Heart right ventricle (tissue), 16 donors: ENCODE measurements at regions not wholly inside any gene's neighbourhood (a gene's known extent, or its start where the extent isn't known, plus 50 kb on each side); places are given as distances from the start of the nearest gene placed in this dataset.

ENCODE experiments used
- ATAC-seq, 8 donors: fragments of 200-7000 bp; cut with Tn5 transposase; one replicate each; pipeline ENCODE4 v1.9.1; 2020; ENCODE audit warnings: mild to moderate bottlenecking in 8 of 8, moderate library complexity in 8 of 8, moderate number of reproducible peaks in 1 of 8
- DNase-seq, 2 donors: peaks; one replicate each; pipeline ENCODE4 v3.0.0-alpha.2; 2020
- H3K27ac ChIP-seq, 10 donors: fragments of 200-600 bp; sonication (generic) in 2 of 10; one replicate each; pipeline versions ENCODE4 v1.5.0 to v1.8.0; 2020 to 2022; ENCODE audit warnings: mild to moderate bottlenecking in 3 of 10
- H3K27me3 ChIP-seq, 7 donors: fragments of 200-600 bp; one replicate each; pipeline ENCODE4 v1.8.0; 2021 to 2022; ENCODE audit warnings: mild to moderate bottlenecking in 2 of 7
- H3K36me3 ChIP-seq, 9 donors: fragments of 200-600 bp; sonication (generic) in 1 of 9; one replicate each; pipeline versions ENCODE4 v1.5.0 to v1.8.0; 2020 to 2022; ENCODE audit warnings: mild to moderate bottlenecking in 2 of 9
- H3K4me1 ChIP-seq, 9 donors: fragments of 200-600 bp; sonication (generic) in 1 of 9; one replicate each; pipeline versions ENCODE4 v1.5.0 to v1.8.0; 2020 to 2022; ENCODE audit warnings: mild to moderate bottlenecking in 4 of 9
- H3K4me3 ChIP-seq, 10 donors: fragments of 200-600 bp; sonication (generic) in 2 of 10; one replicate each; pipeline versions ENCODE4 v1.5.0 to v1.8.0; 2020 to 2022; ENCODE audit warnings: mild to moderate bottlenecking in 7 of 10, moderate library complexity in 2 of 10
- H3K9me3 ChIP-seq, 11 donors: fragments of 200-600 bp in 10 of 11; sonication (generic) in 2 of 11; one replicate each; pipeline versions ENCODE4 v1.5.0 to v1.8.0; 2013 to 2022; ENCODE audit warnings: mild to moderate bottlenecking in 2 of 11, control low read depth in 1 of 11, moderate library complexity in 1 of 11
- CTCF ChIP-seq, 9 donors: fragments of 200-600 bp; sonication (generic) in 2 of 9; IDR thresholded peaks; one replicate each; pipeline versions ENCODE4 v1.5.0 to v1.8.0; 2021 to 2022; ENCODE audit warnings: antibody characterized with exemption in 9 of 9, mild to moderate bottlenecking in 5 of 9, moderate library complexity in 1 of 9
- WGBS, 2 donors: extraction: QIAGEN DNeasy Blood & Tissue Kit; methylation state at CpG; one replicate each; pipeline ENCODE4 v1.1.7; 2013; ENCODE audit warnings: inconsistent platforms in 1 of 2; 5-methylcytosine and 5-hydroxymethylcytosine counted together
- intact Hi-C, 10 donors: fragments of 100-400 bp; cut with DNase I; formaldehyde crosslinking; loops; one replicate each; pipeline versions ENCODE4 v1.11.1 to v1.14.2; 2022
- donor health status: Arrhythmogenic right ventricular cardiomyopathy.
- donor health status: ischemic (EF 13 %, LVEDD 7.1; RV severe dilation, severe dysfunction).
- donor health status: healthy with polysubstance abuse.
- donor health status: DM: no; HTN: yes; CAD: no.
- donor health status: DM: no; HTN: no; CAD: no.
- donor health status: ischemic (EF 25% LVEDD 6.9; RV normal size, moderate dysfunction).
- donor health status: ischemic (EF 25% LVEDD 5.7; RV mildly dilated, moderate dysfunction).
- donor health status: healthy.
- donor health status: DM: yes; HTN: yes; CAD: no.
- donor health status: Ischemic cardiomyopathy.
- donor health status: ischemic (EF 35%, LVEDD 5.7; RV mildly dilated, moderate dysfunction).
- donor health status: nonischemic (EF 11% LVEDD 7.7; RV severe dilation, severe dysfunction).
- donor health status: DM: yes; HTN: yes; CAD: no.
- donor health status: PGD.
- donor health status: ischemic (EF 29% LVEDD 5.4; RV normal size, mild dysfunction).
- donor health status: nonischemic (EF 23%, LVEDD 6.1; RV moderate dilation, normal function).

- Histone ChIP-seq H3K27me3 (peaks cover 0 to 11% (median 0%) of the 10 kb centered on the region in 7 donors), H3K4me1 (no peaks in the 10 kb centered on the region), H3K27ac (no peak overlapping the region), H3K9me3 (no peaks in the 10 kb centered on the region), H3K36me3 (no peaks in the 10 kb centered on the region), H3K4me3 (no peak overlapping the region)
- ATAC-seq, result no peak
- 79 to 86% methylated on average over 2 of the region's 2 CpGs for WGBS, 2 donors
- intact Hi-C loops, result no loop called here
- no peak for TF ChIP-seq CTCF (IDR thresholded peaks at IDR 0.05)
- no peak for DNase-seq
Measured at GRCh38 chr11:11125618-11126017, 227.4 kb downstream of the CSNK2A3 start.

- Histone ChIP-seq H3K4me3 (no peak overlapping the region), H3K9me3 (no peaks in the 10 kb centered on the region), H3K27ac (no peak overlapping the region), H3K4me1 (no peaks in the 10 kb centered on the region), H3K36me3 (no peaks in the 10 kb centered on the region), H3K27me3 (no peaks in the 10 kb centered on the region)
- intact Hi-C loops, result no loop called here
- no peak for TF ChIP-seq CTCF (IDR thresholded peaks at IDR 0.05)
- ATAC-seq, result no peak
- no peak for DNase-seq
- 86 to 91% methylated on average over 1 of the region's 1 CpG for WGBS, 2 donors
Measured at GRCh38 chr11:11122749-11123148, 230.3 kb downstream of the CSNK2A3 start.

- Histone ChIP-seq H3K27me3 (no peaks in the 10 kb centered on the region), H3K4me1 (no peaks in the 10 kb centered on the region), H3K36me3 (no peaks in the 10 kb centered on the region), H3K27ac (no peak overlapping the region), H3K9me3 (no peaks in the 10 kb centered on the region), H3K4me3 (no peak overlapping the region)
- intact Hi-C loops, result no loop called here
- TF ChIP-seq CTCF (IDR thresholded peaks at IDR 0.05), result no peak
- DNase-seq (no peak), ATAC-seq (no peak)
- 97 to 100% methylated on average over 1 of the region's 1 CpG for WGBS, 2 donors
Measured at GRCh38 chr11:11119917-11120316, 233.1 kb downstream of the CSNK2A3 start.

DNA sequence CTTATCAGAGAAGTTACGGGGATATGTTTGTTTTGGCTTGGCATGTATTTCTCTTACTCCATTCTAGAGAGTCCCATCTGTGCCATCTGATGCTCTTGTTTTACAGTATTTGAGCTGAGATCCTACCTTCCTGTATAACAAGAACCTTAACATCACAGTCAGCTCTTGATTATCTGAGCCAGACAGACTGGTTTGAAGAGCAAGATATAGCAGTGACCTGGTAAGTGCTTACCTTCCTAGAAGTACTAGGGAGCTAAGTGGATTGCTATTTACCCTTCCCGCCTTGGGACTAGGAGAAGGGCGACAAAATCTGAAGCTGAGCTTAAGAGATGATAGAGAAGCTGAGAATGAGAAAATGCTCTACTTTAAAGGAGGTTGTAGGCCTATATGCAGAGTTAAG, 235.3 kb downstream of the CSNK2A3 start:
- Histone ChIP-seq H3K27me3 (no peaks in the 10 kb centered on the region), H3K4me3 (no peak overlapping the region), H3K9me3 (peaks cover 0 to 19% (median 7%) of the 10 kb centered on the region in 11 donors), H3K27ac (no peak overlapping the region), H3K4me1 (no peaks in the 10 kb centered on the region), H3K36me3 (no peaks in the 10 kb centered on the region)
- TF ChIP-seq CTCF (IDR thresholded peaks at IDR 0.05), result no peak
- WGBS, 2 donors, result 83 to 87% methylated on average over 3 of the region's 3 CpGs
- DNase-seq, result no peak
- intact Hi-C loops, result no loop called here
- no peak for ATAC-seq

DNA sequence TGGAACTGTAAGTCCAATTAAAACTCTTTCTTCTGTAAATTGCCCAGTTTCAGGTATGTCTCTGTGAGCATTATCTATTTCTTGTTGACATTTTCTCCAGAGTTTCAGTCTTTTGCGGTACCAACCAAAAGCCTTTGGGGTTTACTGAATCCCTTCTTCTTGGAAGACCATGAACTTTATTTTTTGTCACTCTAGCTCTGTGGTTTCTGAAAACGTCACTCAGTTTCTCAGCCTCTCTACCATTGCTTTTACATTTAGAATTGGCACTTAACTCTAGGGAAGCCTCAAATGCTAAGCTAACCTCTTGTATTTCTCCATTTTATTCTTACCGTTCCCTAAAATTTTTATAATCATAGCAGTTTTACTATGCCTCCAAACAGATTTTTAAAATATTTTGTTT, 237.6 kb downstream of the CSNK2A3 start:
- intact Hi-C loops, result no loop called here

More for the DNA sequence above, 237.6 kb downstream of the CSNK2A3 start:
- ATAC-seq (no peak), DNase-seq (no peak)
- no peak overlapping the region for H3K4me3 ChIP-seq
- no peaks in the 10 kb centered on the region for H3K4me1 ChIP-seq
- no peak overlapping the region for H3K27ac ChIP-seq
- peaks cover 0 to 27% (median 7%) of the 10 kb centered on the region in 11 donors for H3K9me3 ChIP-seq
- H3K27me3 ChIP-seq, result no peaks in the 10 kb centered on the region
- no peaks in the 10 kb centered on the region for H3K36me3 ChIP-seq
- TF ChIP-seq CTCF (IDR thresholded peaks at IDR 0.05), result no peak
- WGBS, 2 donors, result 94 to 95% methylated on average over 3 of the region's 3 CpGs
